WTC11 (cell line): ENCODE measurements at regions not wholly inside any gene's neighbourhood (a gene's known extent, or its start where the extent isn't known, plus 50 kb on each side); places are given as distances from the start of the nearest gene placed in this dataset.

Experiments used
- ATAC-seq: fragments of 200-7000 bp; cut with Tn5 transposase; 2 replicates; pipeline ENCODE4 v1.10.0; 2021; ENCODE audit warnings: mild to moderate bottlenecking, moderate library complexity
- CTCF ChIA-PET: fragments of 300-600 bp; sonication (Branson Sonifier 250); formaldehyde crosslinking; loops from one replicate; lab custom pipeline; 2021; ENCODE audit warnings: antibody characterized with exemption; lab: Charles Lee
- POLR2A ChIA-PET: fragments of 350-600 bp; sonication (Branson Sonifier 250); formaldehyde crosslinking; loops from one replicate; lab custom pipeline; 2021; ENCODE audit warnings: antibody characterized with exemption; lab: Charles Lee
- DNase-seq: peaks from one replicate; pipeline ENCODE4 v3.0.0; 2021; ENCODE audit warnings: low spot score
- H3K27ac Mint-ChIP-seq: 2 replicates; pipeline ENCODE4 v1.8.0; 2021; ENCODE audit warnings: mixed read lengths
- H3K27me3 Mint-ChIP-seq: 2 replicates; pipeline ENCODE4 v1.8.0; 2021; ENCODE audit warnings: low read depth, mild to moderate bottlenecking, moderate library complexity, mixed read lengths
- H3K36me3 Mint-ChIP-seq: 2 replicates; pipeline ENCODE4 v1.8.0; 2021; ENCODE audit warnings: mixed read lengths
- H3K4me1 Mint-ChIP-seq: 2 replicates; pipeline ENCODE4 v1.8.0; 2022; ENCODE audit warnings: mixed read lengths
- H3K4me3 Mint-ChIP-seq: 2 replicates; pipeline ENCODE4 v1.8.0; 2021; ENCODE audit warnings: mild to moderate bottlenecking, moderate library complexity, mixed read lengths
- H3K9me3 Mint-ChIP-seq: 2 replicates; pipeline ENCODE4 v1.8.0; 2021; ENCODE audit warnings: mixed read lengths
- ATF1 ChIP-seq: sonication (generic); formaldehyde crosslinking; IDR thresholded peaks from 2 replicates; pipeline ENCODE4 v1.8.1; 2023; ENCODE audit warnings: mild to moderate bottlenecking, moderate library complexity, missing genetic modification reagents
- CTCF ChIP-seq: fragments of 200-600 bp; IDR thresholded peaks from 2 replicates; pipeline ENCODE4 v1.8.0; 2022; ENCODE audit warnings: antibody characterized with exemption
- FOXJ3 ChIP-seq: sonication (generic); formaldehyde crosslinking; IDR thresholded peaks from 2 replicates; pipeline ENCODE4 v1.9.0; 2021; ENCODE audit warnings: missing genetic modification reagents, mild to moderate bottlenecking, borderline replicate concordance
- GABPB1 ChIP-seq: sonication (generic); formaldehyde crosslinking; IDR thresholded peaks from 2 replicates; pipeline ENCODE4 v1.8.1; 2023; ENCODE audit warnings: mild to moderate bottlenecking, missing genetic modification reagents
- GTF2I ChIP-seq: fragments of 250-450 bp; sonication (Bioruptor Pico); conservative IDR thresholded peaks from 2 replicates; pipeline ENCODE4 v1.4.0; 2021; ENCODE audit warnings: mild to moderate bottlenecking
- IRF2 ChIP-seq: sonication (generic); formaldehyde crosslinking; IDR thresholded peaks from 2 replicates; pipeline ENCODE4 v1.8.0; 2022; ENCODE audit warnings: low read depth, missing genetic modification reagents, borderline replicate concordance
- JUN ChIP-seq: sonication (generic); formaldehyde crosslinking; IDR thresholded peaks from 2 replicates; pipeline ENCODE4 v1.8.0; 2023; ENCODE audit warnings: mild to moderate bottlenecking, missing genetic modification reagents
- SP1 ChIP-seq: sonication (generic); formaldehyde crosslinking; conservative IDR thresholded peaks from 2 replicates; pipeline ENCODE4 v1.8.1; 2022; ENCODE audit warnings: missing genetic modification reagents
- ZNF317 ChIP-seq: sonication (generic); formaldehyde crosslinking; IDR thresholded peaks from 2 replicates; pipeline ENCODE4 v1.8.1; 2023; ENCODE audit warnings: low read depth, mild to moderate bottlenecking, moderate library complexity, missing genetic modification reagents, borderline replicate concordance
- ZNF425 ChIP-seq: fragments of 250-450 bp; sonication (Bioruptor Pico); conservative IDR thresholded peaks from 2 replicates; pipeline ENCODE4 v1.9.0; 2021; ENCODE audit warnings: mild to moderate bottlenecking
- ZNF532 ChIP-seq: fragments of 250-450 bp; sonication (Bioruptor Pico); IDR thresholded peaks from 2 replicates; pipeline ENCODE4 v1.9.0; 2021; ENCODE audit warnings: mild to moderate bottlenecking, borderline replicate concordance
- ZNF671 ChIP-seq: fragments of 250-450 bp; sonication (Bioruptor Pico); IDR thresholded peaks from 2 replicates; pipeline ENCODE4 v1.8.0; 2021; ENCODE audit warnings: mild to moderate bottlenecking
- TF ChIP-seq, protein P1 (sequence below): sonication (generic); formaldehyde crosslinking; IDR thresholded peaks from 2 replicates; pipeline ENCODE4 v1.8.1; 2023; ENCODE audit warnings: mild to moderate bottlenecking, missing genetic modification reagents, moderate library complexity
- TF ChIP-seq, protein P2 (sequence below): sonication (generic); formaldehyde crosslinking; IDR thresholded peaks from 2 replicates; pipeline ENCODE4 v1.8.0; 2022; ENCODE audit warnings: mild to moderate bottlenecking, missing genetic modification reagents
- TF ChIP-seq, protein P3 (sequence below): sonication (generic); formaldehyde crosslinking; IDR thresholded peaks from 2 replicates; pipeline ENCODE4 v1.8.1; 2023; ENCODE audit warnings: mild to moderate bottlenecking, missing genetic modification reagents, borderline replicate concordance

DNA sequence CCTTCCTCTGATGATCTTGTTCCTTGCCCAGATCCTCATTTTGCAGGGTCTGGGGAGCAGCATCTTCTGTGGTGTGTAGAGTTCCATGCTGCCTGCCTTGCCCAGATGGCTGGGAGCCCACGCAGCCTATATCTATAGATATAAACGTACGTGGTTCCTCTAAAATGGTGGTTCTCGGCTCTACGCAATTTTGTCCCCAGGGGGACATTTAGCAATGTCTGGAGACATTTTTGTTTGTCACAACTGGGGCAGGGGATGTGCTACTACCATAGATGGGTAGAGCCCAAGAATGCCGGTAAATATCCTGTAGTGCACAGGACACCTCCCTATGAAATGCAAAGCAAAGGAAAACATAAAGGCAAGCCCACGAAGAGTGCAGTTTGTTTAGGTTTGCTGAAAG lies 98.4 kb upstream of the SPACA1 start:
- no peaks in the 10 kb centered on the region for H3K27me3 Mint-ChIP-seq
- peaks cover 3% of the 10 kb centered on the region; the same call in 1 of the 2 replicates for H3K4me1 Mint-ChIP-seq
- no peak for DNase-seq
- H3K4me3 Mint-ChIP-seq, result no peak overlapping the region
- no peak for ATAC-seq
- no peak overlapping the region for H3K27ac Mint-ChIP-seq
- H3K9me3 Mint-ChIP-seq, result peaks cover 3% of the 10 kb centered on the region; the same call in 1 of the 2 replicates
- ChIA-PET POLR2A (no interaction called here), CTCF (no interaction called here)
- no peak for TF ChIP-seq CTCF
- TF ChIP-seq, protein P1, sequence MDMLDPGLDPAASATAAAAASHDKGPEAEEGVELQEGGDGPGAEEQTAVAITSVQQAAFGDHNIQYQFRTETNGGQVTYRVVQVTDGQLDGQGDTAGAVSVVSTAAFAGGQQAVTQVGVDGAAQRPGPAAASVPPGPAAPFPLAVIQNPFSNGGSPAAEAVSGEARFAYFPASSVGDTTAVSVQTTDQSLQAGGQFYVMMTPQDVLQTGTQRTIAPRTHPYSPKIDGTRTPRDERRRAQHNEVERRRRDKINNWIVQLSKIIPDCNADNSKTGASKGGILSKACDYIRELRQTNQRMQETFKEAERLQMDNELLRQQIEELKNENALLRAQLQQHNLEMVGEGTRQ (CRISPR knock-in tag), result no peak
- TF ChIP-seq, protein P2, sequence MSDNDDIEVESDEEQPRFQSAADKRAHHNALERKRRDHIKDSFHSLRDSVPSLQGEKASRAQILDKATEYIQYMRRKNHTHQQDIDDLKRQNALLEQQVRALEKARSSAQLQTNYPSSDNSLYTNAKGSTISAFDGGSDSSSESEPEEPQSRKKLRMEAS (CRISPR knock-in tag), result no peak
- no peak for TF ChIP-seq GTF2I (CRISPR knock-in tag)
- no peak for TF ChIP-seq ZNF317
- TF ChIP-seq JUN (CRISPR knock-in tag), result no peak
- TF ChIP-seq FOXJ3 (CRISPR knock-in tag), result no peak
- no peak for TF ChIP-seq ATF1 (CRISPR knock-in tag)
- TF ChIP-seq ZNF532 (CRISPR knock-in tag), result no peak
- no peak for TF ChIP-seq ZNF425
- no peak for TF ChIP-seq IRF2 (CRISPR knock-in tag)
- TF ChIP-seq ZNF671, result no peak
- no peak for TF ChIP-seq SP1 (CRISPR knock-in tag)
- no peak for TF ChIP-seq GABPB1
- TF ChIP-seq, protein P3, sequence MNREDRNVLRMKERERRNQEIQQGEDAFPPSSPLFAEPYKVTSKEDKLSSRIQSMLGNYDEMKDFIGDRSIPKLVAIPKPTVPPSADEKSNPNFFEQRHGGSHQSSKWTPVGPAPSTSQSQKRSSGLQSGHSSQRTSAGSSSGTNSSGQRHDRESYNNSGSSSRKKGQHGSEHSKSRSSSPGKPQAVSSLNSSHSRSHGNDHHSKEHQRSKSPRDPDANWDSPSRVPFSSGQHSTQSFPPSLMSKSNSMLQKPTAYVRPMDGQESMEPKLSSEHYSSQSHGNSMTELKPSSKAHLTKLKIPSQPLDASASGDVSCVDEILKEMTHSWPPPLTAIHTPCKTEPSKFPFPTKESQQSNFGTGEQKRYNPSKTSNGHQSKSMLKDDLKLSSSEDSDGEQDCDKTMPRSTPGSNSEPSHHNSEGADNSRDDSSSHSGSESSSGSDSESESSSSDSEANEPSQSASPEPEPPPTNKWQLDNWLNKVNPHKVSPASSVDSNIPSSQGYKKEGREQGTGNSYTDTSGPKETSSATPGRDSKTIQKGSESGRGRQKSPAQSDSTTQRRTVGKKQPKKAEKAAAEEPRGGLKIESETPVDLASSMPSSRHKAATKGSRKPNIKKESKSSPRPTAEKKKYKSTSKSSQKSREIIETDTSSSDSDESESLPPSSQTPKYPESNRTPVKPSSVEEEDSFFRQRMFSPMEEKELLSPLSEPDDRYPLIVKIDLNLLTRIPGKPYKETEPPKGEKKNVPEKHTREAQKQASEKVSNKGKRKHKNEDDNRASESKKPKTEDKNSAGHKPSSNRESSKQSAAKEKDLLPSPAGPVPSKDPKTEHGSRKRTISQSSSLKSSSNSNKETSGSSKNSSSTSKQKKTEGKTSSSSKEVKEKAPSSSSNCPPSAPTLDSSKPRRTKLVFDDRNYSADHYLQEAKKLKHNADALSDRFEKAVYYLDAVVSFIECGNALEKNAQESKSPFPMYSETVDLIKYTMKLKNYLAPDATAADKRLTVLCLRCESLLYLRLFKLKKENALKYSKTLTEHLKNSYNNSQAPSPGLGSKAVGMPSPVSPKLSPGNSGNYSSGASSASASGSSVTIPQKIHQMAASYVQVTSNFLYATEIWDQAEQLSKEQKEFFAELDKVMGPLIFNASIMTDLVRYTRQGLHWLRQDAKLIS (CRISPR knock-in tag), result no peak
- H3K36me3 Mint-ChIP-seq, result no peaks in the 10 kb centered on the region
